ENCODE measurements at regions not wholly inside any gene's neighbourhood (a gene's known extent, or its start where the extent isn't known, plus 50 kb on each side); places are given as distances from the start of the nearest gene placed in this dataset.

GRCh38 chr7:91565499-91566401 is 301.5 kb downstream of the FZD1 start:
- Histone ChIP-seq H3K4me1 (peaks cover 0 to 45% (median 44%) of the 10 kb centered on the region in 4 donors), H3K4me3 (peak overlapping the region in 3 of 4 donors; percentile 11 to 37 (median 16)), H3K36me3 (no peaks in the 10 kb centered on the region), H3K27ac (replicated peaks in 1 of 4) (peak overlapping the region; percentile 38 to 69 (median 52)), H3K9me3 (no peaks in the 10 kb centered on the region), H3K27me3 (no peaks in the 10 kb centered on the region)
- intact Hi-C loops (cut with DNase I) = no loop called here
- no peak for TF ChIP-seq POLR2AphosphoS5 (IDR thresholded peaks at IDR 0.05)
- no peak for TF ChIP-seq EP300 (IDR thresholded peaks at IDR 0.05)
- no peak for TF ChIP-seq POLR2A (IDR thresholded peaks at IDR 0.05; ENCODE audit: low read depth)
- no peak for TF ChIP-seq CTCF (IDR thresholded peaks at IDR 0.05)
- WGBS = 50% methylated on average over 13 of the region's 13 CpGs
- DNase-seq (ENCODE audit: extremely low spot score) = no peak

GRCh38 chr7:91566402-91566732 is 302.1 kb downstream of the FZD1 start:
- no peaks in the 10 kb centered on the region for H3K27me3 ChIP-seq
- peak overlapping the region in 2 of 4 donors; percentile 11 to 16 for H3K4me3 ChIP-seq
- no peaks in the 10 kb centered on the region for H3K36me3 ChIP-seq
- no peaks in the 10 kb centered on the region for H3K9me3 ChIP-seq
- peaks cover 0 to 50% (median 46%) of the 10 kb centered on the region in 4 donors for H3K4me1 ChIP-seq
- WGBS = 67% methylated on average over 3 of the region's 3 CpGs
- intact Hi-C loops (cut with DNase I) = no loop called here
- TF ChIP-seq POLR2AphosphoS5 (IDR thresholded peaks at IDR 0.05) (no peak), CTCF (IDR thresholded peaks at IDR 0.05) (no peak), EP300 (IDR thresholded peaks at IDR 0.05) (no peak), POLR2A (IDR thresholded peaks at IDR 0.05; ENCODE audit: low read depth) (no peak)
- peak overlapping the region in 2 of 4 donors; percentile 3 to 69 for H3K27ac ChIP-seq (replicated peaks in 1 of 4)
- DNase-seq (ENCODE audit: extremely low spot score) = no peak

GRCh38 chr7:91567081-91568012 is 303.1 kb downstream of the FZD1 start:
- intact Hi-C loops (cut with DNase I) = no loop called here

GRCh38 chr7:91568138-91568537 is 303.9 kb downstream of the FZD1 start:
- H3K4me1 ChIP-seq = peaks cover 0 to 50% (median 46%) of the 10 kb centered on the region in 4 donors
- no peak overlapping the region for H3K4me3 ChIP-seq
- no peaks in the 10 kb centered on the region for H3K9me3 ChIP-seq
- 100% methylated on average over 1 of the region's 1 CpG for WGBS
- no peak for TF ChIP-seq EP300 (IDR thresholded peaks at IDR 0.05)
- TF ChIP-seq POLR2A (IDR thresholded peaks at IDR 0.05; ENCODE audit: low read depth) = no peak
- TF ChIP-seq POLR2AphosphoS5 (IDR thresholded peaks at IDR 0.05) = no peak
- no peak for TF ChIP-seq CTCF (IDR thresholded peaks at IDR 0.05)
- intact Hi-C loops (cut with DNase I) = no loop called here
- no peaks in the 10 kb centered on the region for H3K27me3 ChIP-seq
- no peak for DNase-seq (ENCODE audit: extremely low spot score)
- H3K36me3 ChIP-seq = no peaks in the 10 kb centered on the region
- no peak overlapping the region for H3K27ac ChIP-seq (replicated peaks in 1 of 4)

More at GRCh38 chr7:91567081-91568012, 303.1 kb downstream of the FZD1 start:
- Histone ChIP-seq H3K4me1 (peaks cover 0 to 50% (median 46%) of the 10 kb centered on the region in 4 donors), H3K27me3 (no peaks in the 10 kb centered on the region), H3K27ac (replicated peaks in 1 of 4) (peak overlapping the region in 2 of 4 donors; percentile 3 to 69), H3K4me3 (no peak overlapping the region), H3K9me3 (no peaks in the 10 kb centered on the region), H3K36me3 (no peaks in the 10 kb centered on the region)
- no peak for DNase-seq (ENCODE audit: extremely low spot score)
- no peak for TF ChIP-seq POLR2A (IDR thresholded peaks at IDR 0.05; ENCODE audit: low read depth)
- no peak for TF ChIP-seq CTCF (IDR thresholded peaks at IDR 0.05)
- TF ChIP-seq POLR2AphosphoS5 (IDR thresholded peaks at IDR 0.05) = no peak
- no peak for TF ChIP-seq EP300 (IDR thresholded peaks at IDR 0.05)
- 45% methylated on average over 7 of the region's 7 CpGs for WGBS

All from esophagus muscularis mucosa (tissue), 4 donors.